HG03520 (cell line): ENCODE measurements at regions not wholly inside any gene's neighbourhood (a gene's known extent, or its start where the extent isn't known, plus 50 kb on each side); places are given as distances from the start of the nearest gene placed in this dataset.

Source experiments
- ATAC-seq: cut with Tn5 transposase; IDR thresholded peaks from one replicate; pipeline ENCODE4 v1.9.1; 2021; ENCODE audit warnings: mild to moderate bottlenecking, moderate library complexity; ENCODE audit not compliant: unreplicated experiment

- no peak for ATAC-seq
Measured at GRCh38 chr2:67854103-67854743, 208.6 kb downstream of the C1D start.

DNA sequence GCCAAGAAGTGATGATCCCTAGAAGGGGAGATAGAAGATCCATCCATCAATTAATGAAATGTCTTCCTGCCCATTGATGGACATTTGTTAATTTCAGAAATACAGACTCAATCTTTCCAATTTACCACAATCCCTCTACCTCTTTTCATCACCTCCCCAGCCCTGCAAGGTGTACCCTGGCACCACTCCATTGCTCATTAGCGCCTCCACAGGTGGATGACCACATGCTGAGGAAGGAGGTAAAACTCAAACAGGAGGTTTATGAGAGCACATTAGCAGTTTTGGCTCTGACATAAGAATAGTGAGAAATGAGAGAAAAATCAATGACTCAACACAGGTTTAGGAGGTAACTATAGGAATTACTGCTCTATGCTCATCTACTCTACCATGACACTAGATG lies 208.0 kb downstream of the C1D start:
- no peak for ATAC-seq

- ATAC-seq: no peak
Measured at GRCh38 chr2:67856866-67857265, 205.9 kb downstream of the C1D start.

GRCh38 chr2:67857836-67858235 lies 205.0 kb downstream of the C1D start:
- no peak for ATAC-seq

GRCh38 chr2:67858886-67859285 lies 203.9 kb downstream of the C1D start:
- no peak for ATAC-seq

DNA sequence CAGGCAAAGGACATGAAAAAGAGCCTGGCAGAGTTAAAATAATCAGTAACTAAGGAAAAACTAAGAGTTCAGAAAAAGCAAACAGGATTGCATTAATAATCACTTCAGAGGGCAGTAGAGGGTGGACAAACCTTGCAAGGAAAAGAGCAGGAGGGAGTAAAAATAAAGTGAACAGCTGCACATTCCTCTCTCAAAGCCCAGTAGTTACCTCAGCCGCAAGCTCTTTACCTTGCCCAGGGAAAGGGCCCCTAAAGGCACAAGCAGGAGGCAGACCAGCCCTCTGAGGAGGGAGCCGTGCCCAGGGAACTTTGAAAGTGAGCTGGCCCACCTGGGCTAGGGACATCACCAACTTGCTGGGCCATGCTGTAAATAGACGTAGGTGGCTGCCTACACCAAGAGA lies 196.9 kb downstream of the C1D start:
- no peak for ATAC-seq

GRCh38 chr2:67867735-67868134 lies 195.1 kb downstream of the C1D start:
- no peak for ATAC-seq

DNA sequence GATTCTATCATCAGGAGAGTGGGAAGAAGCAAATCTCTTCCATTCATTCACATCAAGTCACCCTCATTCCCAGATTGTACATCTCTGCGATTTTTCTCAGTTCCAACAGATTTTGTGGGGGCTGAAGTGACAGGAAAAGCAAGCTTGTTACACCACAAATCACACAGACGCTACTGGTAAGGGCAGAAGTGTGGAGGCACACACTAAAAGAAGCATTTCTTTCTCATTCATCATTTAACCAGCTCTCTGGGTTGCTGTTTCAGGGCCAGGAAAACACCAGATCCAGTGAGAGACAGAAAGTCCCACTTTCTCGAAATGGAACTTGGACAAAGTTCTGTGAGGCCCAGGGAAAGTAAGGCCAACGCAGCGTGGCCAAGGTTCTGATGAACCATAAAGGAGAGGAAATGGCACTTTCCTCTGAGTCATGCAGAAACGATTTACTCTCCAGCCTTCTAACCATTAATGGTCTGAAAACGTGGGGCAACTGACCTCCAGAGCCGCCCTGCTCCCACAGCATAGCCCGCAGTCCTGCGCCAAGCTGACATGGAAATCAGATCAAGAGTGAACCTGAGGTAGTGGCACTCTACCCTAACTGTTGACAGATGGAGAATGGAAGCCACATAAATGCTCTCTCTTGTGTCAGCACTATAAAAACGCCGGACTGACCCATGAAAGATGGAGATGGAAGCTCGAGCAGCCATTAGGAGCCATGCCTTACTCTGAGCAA lies 191.0 kb downstream of the C1D start:
- ATAC-seq: no peak

DNA sequence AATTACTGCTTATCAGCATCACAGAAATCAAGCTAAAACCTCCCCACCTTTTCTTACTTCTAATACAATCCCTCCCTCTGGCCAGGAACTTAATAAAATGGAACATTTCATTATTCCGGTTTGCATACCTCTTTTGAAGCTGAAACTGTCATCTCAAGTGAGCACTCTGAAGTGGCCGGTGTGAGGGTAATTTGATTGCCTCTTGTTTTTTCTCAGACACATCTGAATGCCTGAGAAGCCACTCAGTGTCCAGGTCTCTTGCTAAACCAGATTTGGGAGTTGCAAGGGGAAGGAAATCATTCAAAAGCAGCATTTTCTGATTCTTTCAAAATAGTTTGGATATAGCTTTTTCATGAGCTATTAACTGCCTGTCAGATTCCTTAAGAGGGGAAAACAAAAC lies 190.3 kb downstream of the C1D start:
- ATAC-seq: no peak

DNA sequence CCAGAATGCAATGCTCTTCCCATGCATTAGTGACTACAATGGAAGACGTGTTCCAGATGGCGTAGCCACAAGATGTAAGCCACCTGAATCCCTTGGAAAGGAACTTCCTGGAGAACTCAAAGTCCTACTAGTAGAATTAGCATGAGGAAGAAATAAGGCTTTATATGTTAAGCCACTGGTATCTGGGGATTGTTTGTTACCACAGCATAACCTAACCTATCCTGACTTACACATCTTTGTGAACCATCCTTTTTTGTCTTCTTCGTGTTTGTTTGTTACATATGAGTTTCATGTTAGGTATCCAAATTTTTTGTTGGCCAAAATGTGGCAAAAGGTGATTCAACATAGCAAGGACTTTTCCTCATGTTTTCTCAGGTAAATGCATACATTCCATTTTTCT lies 188.9 kb downstream of the C1D start:
- ATAC-seq: no peak

DNA sequence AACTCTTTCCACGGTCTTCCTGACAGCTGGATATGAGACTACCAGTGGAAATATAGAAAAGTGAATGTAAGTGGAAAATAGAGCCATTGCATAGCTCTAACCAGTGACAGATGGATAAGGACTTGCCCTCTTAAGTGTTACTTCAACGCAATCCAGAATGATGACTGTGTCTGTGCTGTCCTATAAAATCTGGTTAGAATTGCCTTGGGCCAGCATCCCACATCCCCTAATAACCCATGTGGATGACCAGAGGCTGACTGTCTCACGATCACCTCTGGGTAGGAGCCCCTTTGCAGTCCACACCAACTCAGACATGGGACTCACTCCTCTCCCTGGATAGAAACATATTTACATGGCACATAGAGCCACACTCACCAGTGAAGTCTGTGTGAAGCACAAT lies 186.6 kb downstream of the C1D start:
- ATAC-seq: no peak

GRCh38 chr2:67877301-67877700 lies 185.5 kb downstream of the C1D start:
- ATAC-seq: no peak

DNA sequence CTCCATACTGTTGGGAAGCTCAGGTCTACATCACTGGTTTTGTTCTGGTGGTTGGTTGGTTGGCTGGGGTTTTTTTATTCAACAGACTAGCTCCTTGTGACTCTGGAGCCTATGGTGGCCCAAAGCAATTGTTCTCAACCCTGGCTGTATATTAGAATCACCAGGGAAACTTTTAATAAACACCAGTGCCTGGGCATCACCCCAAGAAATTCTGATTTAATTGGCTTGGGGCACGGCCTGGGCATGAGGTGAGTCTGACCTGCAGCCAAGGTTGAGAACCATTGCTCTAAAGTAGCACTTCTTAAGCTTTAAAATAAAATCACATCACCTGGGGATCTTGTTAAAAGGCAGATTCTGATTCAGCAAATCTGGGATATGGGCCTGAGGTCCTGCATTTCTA lies 184.1 kb downstream of the C1D start:
- no peak for ATAC-seq

DNA sequence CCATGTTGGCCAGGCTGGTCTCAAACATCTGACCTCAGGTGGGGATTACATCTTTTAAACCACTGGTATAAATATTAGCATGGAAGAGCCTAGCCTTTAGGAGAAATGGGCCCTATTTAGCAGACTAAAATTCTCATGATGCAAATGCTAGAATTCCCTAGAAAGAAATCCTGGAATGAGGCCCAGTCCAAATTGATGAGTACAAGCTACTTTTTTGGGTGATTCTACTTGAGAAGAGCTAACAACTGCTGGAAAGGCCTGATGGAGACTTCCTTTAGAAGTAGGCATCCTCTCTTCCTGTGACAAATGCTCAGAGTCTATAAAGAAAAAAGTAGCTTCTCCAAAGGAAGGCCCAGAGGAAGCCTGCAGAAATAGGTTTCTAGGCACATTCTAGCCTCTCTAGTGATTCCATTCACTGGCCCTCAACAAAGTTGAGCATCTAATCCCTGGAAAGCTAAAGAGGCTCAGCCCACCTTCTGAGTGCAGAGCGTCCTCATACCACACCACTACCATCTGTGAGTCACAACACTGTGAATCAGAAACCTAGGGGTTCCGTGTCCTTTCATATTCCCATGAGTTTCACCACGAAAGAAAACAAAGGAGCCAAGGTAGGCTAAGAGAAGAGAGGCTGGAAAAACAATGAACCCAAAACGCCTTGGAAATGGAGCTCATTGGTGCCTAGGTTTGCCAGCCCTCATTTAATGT lies 183.1 kb downstream of the C1D start:
- no peak for ATAC-seq

GRCh38 chr2:67880291-67880761 lies 182.5 kb downstream of the C1D start:
- ATAC-seq: no peak

GRCh38 chr2:67881816-67882215 lies 181.0 kb downstream of the C1D start:
- ATAC-seq: no peak

- ATAC-seq: no peak
Measured at GRCh38 chr2:67883316-67884087, 179.3 kb downstream of the C1D start.

DNA sequence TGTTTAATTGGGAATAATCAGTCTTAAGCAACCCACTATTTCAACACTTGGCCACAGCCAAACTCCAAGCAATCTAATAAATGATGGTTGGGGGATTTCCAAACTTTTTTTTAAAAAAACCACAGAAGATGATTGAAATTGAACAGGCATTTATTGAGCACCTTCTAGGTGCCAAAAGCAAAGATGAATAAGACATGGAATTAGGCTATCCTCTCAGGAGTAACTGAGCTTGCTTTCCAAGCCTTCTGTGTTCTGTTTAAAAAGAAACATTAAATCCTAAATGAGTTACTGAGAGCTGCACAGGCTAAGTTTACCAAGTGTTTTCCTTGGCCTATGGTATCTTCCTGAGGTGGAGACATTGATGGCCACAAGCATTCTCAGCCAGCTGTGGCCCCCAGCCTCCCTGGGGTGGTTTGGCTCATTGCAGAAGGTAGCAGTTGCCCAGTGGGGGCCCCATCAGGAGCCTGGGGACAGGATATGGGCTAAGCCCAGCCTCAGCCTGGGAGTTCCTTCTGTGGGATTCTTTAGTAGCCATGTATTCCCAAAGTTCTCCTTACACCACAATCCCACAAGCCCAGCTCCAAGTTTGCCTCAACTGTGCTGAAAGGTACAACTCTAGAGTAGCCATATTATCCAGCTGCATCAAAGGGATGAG lies 174.3 kb downstream of the C1D start:
- ATAC-seq: no peak

GRCh38 chr2:67889056-67889455 lies 173.7 kb downstream of the C1D start:
- no peak for ATAC-seq

DNA sequence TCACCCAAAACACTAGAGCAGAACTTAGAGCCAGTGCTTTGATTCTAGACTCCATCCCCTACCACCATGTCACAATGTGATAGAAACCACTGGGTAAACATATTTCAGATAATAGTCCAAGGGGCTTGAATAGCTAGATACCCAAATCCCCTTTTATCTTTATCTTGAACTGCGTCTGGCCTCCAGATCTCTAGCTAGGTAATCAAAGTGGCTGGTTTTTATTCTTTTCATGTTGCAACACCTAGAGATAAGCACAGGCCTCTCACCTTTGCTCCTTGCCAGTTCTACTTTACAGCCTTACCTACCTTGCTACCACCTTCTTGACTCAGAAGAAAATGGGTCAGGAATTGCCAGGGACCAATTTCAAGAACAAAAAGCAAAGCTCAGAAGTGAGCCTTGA lies 171.2 kb downstream of the C1D start:
- ATAC-seq: no peak

- ATAC-seq: no peak
Measured at GRCh38 chr2:67892339-67892846, 170.4 kb downstream of the C1D start.
